GM12878 (cell line): ENCODE measurements at regions not wholly inside any gene's neighbourhood (a gene's known extent, or its start where the extent isn't known, plus 50 kb on each side); places are given as distances from the start of the nearest gene placed in this dataset.
"Not testable (repeated sequence)": the region's sequence is repeated elsewhere in the genome, so short reads cannot be mapped to it uniquely, and the experiment has no call there.

ENCODE experiments used
- EZH2 ChIP-seq: IDR thresholded peaks from 2 replicates; pipeline ENCODE4 v1.6.1; 2012; ENCODE audit warnings: low read depth, mild to moderate bottlenecking, control low read depth, inconsistent platforms, low read length, borderline replicate concordance; ENCODE audit not compliant: control insufficient read depth
- FOXM1 ChIP-seq: IDR thresholded peaks from 2 replicates; pipeline ENCODE4 v1.6.1; 2012; ENCODE audit warnings: low read depth, mild to moderate bottlenecking, inconsistent platforms, low read length, moderate library complexity
- GATAD2B ChIP-seq: fragments of 450-650 bp; conservative IDR thresholded peaks from 2 replicates; pipeline ENCODE4 v1.6.1; 2017; ENCODE audit warnings: low read depth, mild to moderate bottlenecking, moderate library complexity
- SREBF1 ChIP-seq: IDR thresholded peaks from 2 replicates; pipeline ENCODE4 v1.6.1; 2012; ENCODE audit warnings: mild to moderate bottlenecking, low read length
- SRF ChIP-seq, 2 experiments: IDR thresholded peaks; 2 replicates each; pipeline ENCODE4 v1.6.1; 2011; ENCODE audit warnings: low read depth in 2 of 2, low read length in 2 of 2, mild to moderate bottlenecking in 1 of 2, moderate library complexity in 1 of 2
- TF ChIP-seq, protein P1 (sequence below): IDR thresholded peaks from 2 replicates; pipeline ENCODE4 v1.6.1; 2012; ENCODE audit warnings: mild to moderate bottlenecking, low read depth, low read length
- TF ChIP-seq, protein P2 (sequence below), 3 experiments: IDR thresholded peaks in 2 of 3; conservative IDR thresholded peaks in 1 of 3; 2 replicates each; pipeline ENCODE4 v1.5.1; 2011; ENCODE audit warnings: low read depth in 3 of 3, low read length in 3 of 3, mild to moderate bottlenecking in 3 of 3, control low read depth in 2 of 3, moderate library complexity in 2 of 3, inconsistent platforms in 1 of 3, mixed read lengths in 1 of 3; ENCODE audit not compliant: control insufficient read depth in 2 of 3, insufficient read depth in 1 of 3; ENCODE audit errors: extremely low read depth in 1 of 3
- TF ChIP-seq, protein P3 (sequence below): fragments of 450-650 bp; IDR thresholded peaks from 2 replicates; pipeline ENCODE4 v1.6.1; 2018; ENCODE audit warnings: borderline replicate concordance, mild to moderate bottlenecking; ENCODE audit not compliant: partially characterized antibody

GRCh38 chr1:120524416-120524815 lies 109.6 kb downstream of the NBPF8 start:
- TF ChIP-seq SREBF1; GATAD2B; SRF (IDR thresholded peaks at IDR 0.05; ENCODE audit: low read depth in 2 of 2, low read length in 2 of 2); EZH2; FOXM1: not testable (repeated sequence)
- TF ChIP-seq, protein P1, sequence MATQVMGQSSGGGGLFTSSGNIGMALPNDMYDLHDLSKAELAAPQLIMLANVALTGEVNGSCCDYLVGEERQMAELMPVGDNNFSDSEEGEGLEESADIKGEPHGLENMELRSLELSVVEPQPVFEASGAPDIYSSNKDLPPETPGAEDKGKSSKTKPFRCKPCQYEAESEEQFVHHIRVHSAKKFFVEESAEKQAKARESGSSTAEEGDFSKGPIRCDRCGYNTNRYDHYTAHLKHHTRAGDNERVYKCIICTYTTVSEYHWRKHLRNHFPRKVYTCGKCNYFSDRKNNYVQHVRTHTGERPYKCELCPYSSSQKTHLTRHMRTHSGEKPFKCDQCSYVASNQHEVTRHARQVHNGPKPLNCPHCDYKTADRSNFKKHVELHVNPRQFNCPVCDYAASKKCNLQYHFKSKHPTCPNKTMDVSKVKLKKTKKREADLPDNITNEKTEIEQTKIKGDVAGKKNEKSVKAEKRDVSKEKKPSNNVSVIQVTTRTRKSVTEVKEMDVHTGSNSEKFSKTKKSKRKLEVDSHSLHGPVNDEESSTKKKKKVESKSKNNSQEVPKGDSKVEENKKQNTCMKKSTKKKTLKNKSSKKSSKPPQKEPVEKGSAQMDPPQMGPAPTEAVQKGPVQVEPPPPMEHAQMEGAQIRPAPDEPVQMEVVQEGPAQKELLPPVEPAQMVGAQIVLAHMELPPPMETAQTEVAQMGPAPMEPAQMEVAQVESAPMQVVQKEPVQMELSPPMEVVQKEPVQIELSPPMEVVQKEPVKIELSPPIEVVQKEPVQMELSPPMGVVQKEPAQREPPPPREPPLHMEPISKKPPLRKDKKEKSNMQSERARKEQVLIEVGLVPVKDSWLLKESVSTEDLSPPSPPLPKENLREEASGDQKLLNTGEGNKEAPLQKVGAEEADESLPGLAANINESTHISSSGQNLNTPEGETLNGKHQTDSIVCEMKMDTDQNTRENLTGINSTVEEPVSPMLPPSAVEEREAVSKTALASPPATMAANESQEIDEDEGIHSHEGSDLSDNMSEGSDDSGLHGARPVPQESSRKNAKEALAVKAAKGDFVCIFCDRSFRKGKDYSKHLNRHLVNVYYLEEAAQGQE, result not testable (repeated sequence)
- TF ChIP-seq, protein P2, sequence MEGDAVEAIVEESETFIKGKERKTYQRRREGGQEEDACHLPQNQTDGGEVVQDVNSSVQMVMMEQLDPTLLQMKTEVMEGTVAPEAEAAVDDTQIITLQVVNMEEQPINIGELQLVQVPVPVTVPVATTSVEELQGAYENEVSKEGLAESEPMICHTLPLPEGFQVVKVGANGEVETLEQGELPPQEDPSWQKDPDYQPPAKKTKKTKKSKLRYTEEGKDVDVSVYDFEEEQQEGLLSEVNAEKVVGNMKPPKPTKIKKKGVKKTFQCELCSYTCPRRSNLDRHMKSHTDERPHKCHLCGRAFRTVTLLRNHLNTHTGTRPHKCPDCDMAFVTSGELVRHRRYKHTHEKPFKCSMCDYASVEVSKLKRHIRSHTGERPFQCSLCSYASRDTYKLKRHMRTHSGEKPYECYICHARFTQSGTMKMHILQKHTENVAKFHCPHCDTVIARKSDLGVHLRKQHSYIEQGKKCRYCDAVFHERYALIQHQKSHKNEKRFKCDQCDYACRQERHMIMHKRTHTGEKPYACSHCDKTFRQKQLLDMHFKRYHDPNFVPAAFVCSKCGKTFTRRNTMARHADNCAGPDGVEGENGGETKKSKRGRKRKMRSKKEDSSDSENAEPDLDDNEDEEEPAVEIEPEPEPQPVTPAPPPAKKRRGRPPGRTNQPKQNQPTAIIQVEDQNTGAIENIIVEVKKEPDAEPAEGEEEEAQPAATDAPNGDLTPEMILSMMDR (IDR thresholded peaks at IDR 0.05 in 2 of 3, conservative IDR thresholded peaks at IDR 0.05 in 1 of 3; ENCODE audit: control insufficient read depth in 2 of 3, extremely low read depth in 1 of 3, insufficient read depth in 1 of 3, low read depth in 3 of 3, low read length in 3 of 3), result not testable (repeated sequence)
- TF ChIP-seq, protein P3, sequence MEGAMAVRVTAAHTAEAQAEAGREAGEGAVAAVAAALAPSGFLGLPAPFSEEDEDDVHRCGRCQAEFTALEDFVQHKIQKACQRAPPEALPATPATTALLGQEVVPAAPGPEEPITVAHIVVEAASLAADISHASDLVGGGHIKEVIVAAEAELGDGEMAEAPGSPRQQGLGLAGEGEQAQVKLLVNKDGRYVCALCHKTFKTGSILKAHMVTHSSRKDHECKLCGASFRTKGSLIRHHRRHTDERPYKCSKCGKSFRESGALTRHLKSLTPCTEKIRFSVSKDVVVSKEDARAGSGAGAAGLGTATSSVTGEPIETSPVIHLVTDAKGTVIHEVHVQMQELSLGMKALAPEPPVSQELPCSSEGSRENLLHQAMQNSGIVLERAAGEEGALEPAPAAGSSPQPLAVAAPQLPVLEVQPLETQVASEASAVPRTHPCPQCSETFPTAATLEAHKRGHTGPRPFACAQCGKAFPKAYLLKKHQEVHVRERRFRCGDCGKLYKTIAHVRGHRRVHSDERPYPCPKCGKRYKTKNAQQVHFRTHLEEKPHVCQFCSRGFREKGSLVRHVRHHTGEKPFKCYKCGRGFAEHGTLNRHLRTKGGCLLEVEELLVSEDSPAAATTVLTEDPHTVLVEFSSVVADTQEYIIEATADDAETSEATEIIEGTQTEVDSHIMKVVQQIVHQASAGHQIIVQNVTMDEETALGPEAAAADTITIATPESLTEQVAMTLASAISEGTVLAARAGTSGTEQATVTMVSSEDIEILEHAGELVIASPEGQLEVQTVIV, result not testable (repeated sequence)
